ENCODE measurements at regions not wholly inside any gene's neighbourhood (a gene's known extent, or its start where the extent isn't known, plus 50 kb on each side); places are given as distances from the start of the nearest gene placed in this dataset.

DNA sequence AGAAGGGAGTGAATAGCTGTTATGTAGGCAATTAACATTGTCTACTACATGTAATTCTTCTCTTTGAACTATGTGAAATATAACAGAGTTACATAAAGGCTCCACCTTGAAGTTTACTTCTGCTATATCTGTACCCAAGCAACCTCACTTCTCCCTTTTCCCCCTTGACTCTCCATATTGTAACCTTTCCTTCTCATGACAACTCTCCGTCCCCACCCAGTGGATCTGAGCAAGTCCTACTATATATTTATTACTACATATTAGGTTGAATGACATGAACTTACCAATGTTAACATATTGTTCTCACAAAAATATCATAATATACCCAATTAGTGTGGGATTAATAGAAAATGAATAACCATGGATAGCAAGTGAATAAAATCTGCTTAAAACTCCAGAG lies 93.2 kb upstream of the ATP8A1 start:
- peak; percentile 11 to 94 (median 82) for DNase-seq (ENCODE audit: low read depth in 2 of 3, low spot score in 2 of 3)

DNA sequence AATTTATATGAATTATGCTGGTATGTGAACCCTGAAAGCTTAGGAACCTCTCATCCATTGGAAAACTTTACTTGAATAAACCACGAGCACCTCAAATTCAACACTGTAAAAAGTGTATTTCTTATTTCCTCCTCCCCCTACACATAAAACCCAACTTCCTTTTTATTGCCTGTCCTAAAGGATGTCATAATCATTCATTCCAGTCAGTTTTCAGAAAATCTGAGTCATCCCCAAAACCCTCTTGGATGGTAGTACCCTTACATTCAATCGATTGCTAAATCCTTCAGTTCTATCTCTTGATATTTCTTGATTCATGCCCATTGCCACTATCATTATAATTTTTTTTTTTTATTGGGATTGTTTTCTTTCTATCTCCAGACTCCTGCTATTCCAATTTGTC lies 91.1 kb upstream of the ATP8A1 start:
- DNase-seq (ENCODE audit: low read depth in 2 of 3, low spot score in 2 of 3) = peak in 2 of 3 donors; percentile 18 to 48

DNA sequence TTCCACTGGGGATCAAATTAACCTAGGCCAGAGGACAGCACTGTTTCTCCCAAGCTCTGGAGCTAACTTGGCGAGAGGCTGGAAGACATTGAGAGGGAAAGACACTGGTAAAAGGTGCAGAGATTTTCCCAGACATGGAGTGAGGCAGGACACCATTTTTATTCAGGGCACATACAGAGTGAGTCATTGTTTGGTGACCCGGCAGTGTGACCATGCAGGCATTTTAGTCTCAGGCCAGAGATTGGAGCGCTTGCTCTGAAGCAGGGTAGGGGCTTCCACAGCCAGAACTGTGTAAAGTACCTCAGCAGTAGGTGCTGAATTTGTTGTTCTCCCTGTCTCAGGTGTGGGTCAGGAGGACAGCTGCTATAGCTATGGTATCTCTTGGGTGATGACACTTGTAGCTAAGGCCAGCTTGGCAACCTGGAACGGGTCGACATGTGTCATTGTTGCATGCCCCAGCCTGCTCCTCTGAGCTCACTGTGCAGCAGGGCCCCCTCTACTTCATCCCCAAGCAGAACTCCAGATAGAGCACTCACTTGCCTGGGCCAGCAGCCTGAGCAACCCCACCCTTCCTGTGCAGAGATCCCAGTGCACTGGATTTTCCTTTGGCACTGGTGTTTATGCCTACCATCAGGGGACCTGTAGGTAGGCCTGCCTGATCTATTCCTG lies 79.8 kb upstream of the ATP8A1 start:
- DNase-seq (ENCODE audit: low read depth in 2 of 3, low spot score in 2 of 3) = no peak

DNA sequence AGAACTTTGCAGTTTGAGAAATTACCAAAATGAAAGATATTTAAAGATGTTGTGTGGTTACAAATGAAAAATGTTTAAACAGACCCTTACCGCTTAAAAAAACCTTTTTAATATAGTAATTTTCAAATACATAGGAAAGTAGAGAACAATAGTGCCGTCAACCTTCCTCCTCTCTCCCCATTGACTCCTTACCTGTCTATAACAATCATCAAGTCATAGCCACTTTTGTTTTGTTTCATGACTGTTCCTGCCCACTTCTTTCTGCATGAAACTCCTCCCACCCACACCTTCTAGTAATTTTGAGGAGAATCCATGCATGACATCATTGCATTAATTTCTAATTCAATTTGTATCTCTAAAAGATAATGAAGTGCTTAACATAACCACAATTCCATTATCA lies 76.5 kb upstream of the ATP8A1 start:
- no peak for DNase-seq (ENCODE audit: low read depth in 2 of 3, low spot score in 2 of 3)

DNA sequence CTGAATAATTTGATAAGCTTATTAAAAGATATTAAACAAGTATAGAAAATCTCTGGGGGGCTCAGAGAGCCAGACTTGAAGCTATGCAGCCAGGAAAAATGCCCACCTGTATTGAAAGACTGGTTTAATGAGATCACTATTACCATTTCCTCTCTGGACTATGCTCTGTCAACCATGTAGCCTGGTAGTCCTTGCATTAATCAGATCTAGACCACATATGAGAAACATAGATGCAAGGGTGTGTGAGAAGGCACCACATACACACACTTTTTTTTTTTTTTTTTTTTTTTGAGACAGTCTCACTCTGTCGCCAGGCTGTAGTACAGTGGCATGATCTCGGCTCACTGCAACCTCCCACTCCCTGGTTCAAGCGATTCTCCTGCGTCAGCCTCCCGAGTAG lies 75.9 kb upstream of the ATP8A1 start:
- no peak for DNase-seq (ENCODE audit: low read depth in 2 of 3, low spot score in 2 of 3)

DNA sequence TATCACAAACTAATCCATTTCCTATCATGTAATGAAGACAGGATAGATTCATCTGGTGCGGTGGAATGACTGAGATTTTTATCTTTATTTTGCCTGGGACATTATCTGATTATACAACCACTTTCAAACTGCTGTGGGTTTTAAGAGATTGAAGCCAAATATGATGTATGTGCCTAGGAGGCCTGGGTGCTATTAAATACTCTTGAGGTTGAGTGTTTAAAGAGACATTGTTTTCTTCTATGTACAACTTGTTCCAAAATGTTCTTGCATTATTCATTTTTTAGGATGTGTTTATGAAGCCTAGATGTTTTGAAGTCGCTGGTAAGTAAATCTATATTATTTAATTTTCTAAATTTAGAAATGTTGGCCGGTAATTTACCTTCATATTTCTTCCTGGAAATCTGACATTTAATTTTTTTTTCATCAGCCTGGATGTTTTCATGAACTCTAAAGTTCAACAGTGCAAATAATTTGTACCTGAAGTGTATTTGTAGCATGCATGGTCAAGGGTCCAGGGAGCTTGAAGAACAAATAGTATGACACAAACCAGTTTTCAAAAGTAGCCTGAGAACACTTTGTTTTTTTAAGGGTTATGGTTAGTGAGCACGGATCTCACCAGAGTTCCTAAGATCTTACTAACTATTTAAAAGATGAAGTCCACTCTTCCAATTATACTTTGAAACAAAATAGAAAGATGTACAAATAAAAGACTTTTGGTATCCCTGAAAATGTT lies 72.8 kb upstream of the ATP8A1 start:
- no peak for DNase-seq (ENCODE audit: low read depth in 2 of 3, low spot score in 2 of 3)

DNA sequence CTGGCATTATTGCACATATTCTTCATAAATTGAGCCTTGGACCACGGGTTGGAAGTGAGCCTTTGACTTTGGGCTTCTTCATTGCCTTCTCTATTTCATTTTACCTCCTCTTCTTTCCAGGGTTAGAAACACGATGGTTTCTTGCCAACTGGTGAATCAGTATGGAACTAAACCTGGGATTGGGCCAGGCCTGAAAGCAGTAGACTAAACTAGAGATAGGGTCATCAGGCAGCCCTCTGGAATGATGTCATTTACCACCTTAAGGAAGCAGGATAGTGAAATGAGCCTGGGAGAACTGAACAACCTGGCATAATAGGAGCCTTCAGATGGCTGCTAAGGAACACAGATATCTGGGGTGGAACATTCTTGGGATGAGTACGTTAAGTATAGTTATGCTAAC lies 67.5 kb upstream of the ATP8A1 start:
- no peak for DNase-seq (ENCODE audit: low read depth in 2 of 3, low spot score in 2 of 3)

DNA sequence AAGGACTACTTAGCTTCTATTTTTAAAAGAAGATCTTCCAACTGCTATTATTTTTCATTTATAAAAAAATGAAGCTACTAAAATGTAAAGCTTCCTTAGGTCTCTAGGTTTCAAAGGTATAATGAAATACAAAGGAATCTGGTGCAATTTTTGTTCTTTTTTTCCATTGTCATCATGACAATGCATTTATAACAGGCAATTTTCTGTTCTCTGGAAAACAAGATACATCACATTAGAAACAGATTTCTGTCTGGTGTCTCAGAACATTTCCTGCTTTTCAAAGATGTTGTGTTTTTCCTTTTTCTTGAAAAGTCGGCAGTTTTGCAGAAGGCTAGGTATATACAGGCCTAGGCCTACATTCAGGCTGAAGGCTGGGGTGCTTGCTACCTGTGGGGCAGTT lies 63.6 kb upstream of the ATP8A1 start:
- DNase-seq (ENCODE audit: low read depth in 2 of 3, low spot score in 2 of 3) = peak in 2 of 3 donors; percentile 17 to 56

DNA sequence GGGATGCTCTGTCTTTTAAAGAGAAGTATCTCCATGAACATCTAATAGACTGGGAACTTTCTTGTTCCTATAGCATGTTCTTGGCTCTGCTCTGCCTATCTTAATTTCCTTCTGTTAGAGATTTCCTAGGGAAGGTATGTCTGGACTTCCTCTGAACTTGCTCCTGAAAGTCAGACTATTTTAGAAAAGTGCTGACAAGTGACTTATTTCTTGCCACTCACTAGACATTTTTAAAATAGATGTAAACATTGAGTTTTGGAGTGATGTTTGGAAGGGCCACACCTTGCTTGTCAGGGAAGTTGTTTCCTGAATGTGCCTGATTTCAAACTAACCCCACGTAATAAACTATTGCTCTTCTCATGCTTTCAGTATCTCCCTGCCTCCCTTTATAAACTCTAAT lies 62.4 kb upstream of the ATP8A1 start:
- DNase-seq (ENCODE audit: low read depth in 2 of 3, low spot score in 2 of 3) = no peak

DNA sequence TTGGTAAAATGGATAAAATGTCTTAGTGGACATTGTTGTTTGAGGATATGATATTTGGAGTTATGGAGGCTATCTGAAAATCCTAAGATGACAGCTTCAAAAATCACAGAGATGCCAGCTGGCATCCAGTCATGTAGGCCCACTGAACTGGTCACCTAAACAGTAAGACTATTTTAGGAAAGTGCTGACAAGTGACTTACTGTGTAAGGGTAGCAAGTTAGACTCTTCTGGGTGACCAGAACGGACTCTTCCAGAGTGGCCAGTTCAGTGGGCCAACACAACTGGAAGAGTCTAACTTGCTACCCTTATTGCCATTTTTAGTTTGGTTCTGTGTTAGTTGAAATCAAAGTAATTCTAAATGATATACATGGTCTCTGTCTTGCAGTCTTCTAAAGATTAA lies 61.4 kb upstream of the ATP8A1 start:
- no peak for DNase-seq (ENCODE audit: low read depth in 2 of 3, low spot score in 2 of 3)

DNA sequence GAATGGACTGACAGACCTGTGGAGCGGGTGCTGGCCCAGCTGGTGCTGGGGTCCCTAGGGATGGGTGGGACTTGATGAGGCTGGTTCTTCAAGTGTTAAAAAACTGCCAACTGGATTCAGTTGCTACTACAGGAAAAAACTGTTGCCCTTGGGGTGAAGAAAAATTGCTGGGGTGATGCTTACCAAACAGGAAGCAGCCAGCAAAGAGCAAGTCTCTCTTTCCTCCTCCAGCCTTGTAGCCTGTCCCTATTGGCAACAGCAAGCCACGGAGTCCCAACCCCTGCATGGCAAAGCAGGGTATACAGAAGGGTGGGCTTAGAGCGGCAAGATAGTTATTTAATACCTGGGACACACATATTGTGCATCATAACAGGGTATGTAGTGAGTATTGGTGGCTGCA lies 60.1 kb upstream of the ATP8A1 start:
- DNase-seq (ENCODE audit: low read depth in 2 of 3, low spot score in 2 of 3) = peak in 1 of 3 donors; percentile 52

DNA sequence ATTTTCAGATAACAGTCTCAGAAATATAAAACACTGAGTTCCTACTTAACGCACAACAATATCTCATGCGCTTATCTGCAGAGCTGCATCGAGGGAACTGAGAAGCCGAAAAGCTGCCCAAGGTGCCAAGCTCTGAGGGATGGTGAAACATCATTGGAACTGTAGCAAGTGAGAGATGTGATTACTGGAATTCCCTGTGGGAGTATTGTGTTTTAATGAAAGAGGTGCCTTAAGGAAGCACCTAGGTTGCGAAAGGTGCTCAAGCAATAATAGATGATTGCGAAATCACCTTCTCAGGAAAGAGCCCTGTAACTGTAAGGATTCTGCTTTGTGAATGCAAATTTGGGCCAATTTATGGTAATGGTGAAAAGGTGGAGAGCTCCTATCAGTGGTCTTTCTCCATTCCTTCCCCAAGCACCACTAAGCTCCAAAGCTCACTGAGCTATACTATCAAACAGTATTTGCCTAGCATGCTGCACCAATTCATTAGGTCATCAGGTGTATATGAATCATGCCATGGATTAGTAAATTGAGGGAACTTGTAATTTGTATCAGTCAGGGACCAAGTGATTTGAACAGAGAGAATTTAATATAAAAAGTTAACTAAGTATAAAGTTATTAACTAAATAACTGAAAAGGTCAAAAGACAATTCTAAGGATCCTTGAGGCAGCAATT lies 59.0 kb upstream of the ATP8A1 start:
- DNase-seq (ENCODE audit: low read depth in 2 of 3, low spot score in 2 of 3) = no peak

DNA sequence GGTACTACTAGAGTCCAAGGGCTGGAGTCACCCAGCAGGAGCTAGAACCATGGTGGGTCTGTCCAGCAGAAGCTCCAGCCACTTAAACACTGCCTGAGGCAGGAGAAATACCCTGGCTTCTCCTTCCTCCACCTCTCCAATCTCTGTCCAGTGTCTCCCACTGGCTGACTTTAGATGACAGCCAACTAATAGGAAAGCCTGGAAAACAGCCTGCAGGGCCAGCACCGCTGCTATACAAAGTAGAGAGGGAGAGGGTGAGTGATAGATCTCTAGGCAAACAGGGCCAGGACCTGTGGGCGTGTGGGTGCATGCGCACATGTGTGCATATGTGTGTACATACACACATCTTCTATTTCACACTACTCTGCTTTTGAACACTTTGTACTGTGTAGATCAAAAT lies 56.5 kb upstream of the ATP8A1 start:
- DNase-seq (ENCODE audit: low read depth in 2 of 3, low spot score in 2 of 3) = no peak

DNA sequence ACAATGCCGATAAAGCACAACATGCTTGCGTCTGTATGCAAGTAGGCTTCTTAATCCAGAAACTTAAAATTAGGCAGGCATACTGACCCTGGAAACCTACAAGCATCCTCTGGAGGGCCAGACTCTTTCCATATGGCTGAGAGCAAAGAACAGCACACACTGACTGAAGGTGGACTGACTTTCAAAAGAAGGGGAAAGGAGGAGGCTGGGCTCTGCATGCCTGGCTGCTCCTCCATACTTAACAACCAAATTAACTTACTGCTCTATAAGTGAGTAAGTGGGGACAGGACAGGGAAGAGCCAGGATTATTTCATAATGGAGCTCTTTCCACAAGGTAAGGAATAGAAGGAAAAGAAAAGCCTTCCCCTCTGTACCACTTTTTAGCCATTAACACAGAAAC lies 55.9 kb upstream of the ATP8A1 start:
- no peak for DNase-seq (ENCODE audit: low read depth in 2 of 3, low spot score in 2 of 3)

DNA sequence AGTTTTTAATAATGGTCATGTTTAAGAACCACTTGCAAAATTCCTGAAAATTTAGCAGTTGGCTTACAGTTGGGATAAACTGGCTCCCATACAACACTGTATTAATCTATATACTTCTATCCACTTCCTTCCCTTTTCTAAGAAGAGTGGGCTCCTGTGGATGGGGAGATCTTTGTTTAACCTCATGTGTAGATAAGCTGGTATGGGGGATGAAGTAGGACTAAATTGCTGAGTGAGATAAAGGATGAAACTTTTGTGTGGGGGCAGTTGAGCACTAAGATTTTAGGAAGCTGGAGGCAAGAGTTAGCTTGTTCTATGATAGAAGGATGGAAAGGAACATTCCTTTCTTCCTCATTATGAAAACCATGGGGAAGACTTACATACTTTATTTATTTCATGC lies 54.6 kb upstream of the ATP8A1 start:
- DNase-seq (ENCODE audit: low read depth in 2 of 3, low spot score in 2 of 3) = peak in 1 of 3 donors; percentile 2

DNA sequence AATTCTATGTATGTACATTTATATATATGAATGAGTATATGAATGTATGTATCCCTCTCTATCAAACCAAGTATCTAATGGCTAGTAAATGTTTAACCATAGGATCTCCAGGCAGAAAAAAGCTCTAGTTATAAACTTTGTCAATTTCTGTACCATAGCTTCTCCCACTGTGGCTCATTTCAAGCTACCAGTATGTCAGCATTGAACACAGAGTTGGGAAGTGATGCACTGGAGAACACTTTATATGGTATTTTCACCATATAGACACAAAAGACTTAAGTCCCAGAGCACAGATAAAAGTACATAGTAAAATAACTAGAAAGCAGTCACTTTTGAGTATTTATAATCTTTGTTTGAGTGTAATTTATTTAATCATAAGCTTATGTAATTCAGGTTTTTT lies 53.9 kb upstream of the ATP8A1 start:
- no peak for DNase-seq (ENCODE audit: low read depth in 2 of 3, low spot score in 2 of 3)

DNA sequence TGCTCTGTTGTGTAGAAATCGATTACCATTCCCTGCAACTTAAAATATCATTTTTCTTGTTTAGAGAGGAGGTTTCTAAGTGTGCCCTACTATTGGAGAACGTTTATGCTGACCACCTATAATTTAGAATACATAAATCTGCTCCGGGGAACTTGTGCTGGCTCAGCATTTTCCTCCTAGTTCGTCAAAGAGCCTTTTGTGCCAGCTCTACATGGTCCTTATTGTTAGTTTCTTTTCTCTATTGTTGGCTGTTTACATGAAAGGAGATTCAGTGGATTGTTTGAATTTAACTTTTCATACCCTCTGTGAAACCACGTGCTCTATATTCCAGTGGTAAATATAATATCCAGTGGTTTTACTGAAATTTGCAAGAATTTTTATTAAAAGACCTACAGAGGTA lies 53.4 kb upstream of the ATP8A1 start:
- no peak for DNase-seq (ENCODE audit: low read depth in 2 of 3, low spot score in 2 of 3)

DNA sequence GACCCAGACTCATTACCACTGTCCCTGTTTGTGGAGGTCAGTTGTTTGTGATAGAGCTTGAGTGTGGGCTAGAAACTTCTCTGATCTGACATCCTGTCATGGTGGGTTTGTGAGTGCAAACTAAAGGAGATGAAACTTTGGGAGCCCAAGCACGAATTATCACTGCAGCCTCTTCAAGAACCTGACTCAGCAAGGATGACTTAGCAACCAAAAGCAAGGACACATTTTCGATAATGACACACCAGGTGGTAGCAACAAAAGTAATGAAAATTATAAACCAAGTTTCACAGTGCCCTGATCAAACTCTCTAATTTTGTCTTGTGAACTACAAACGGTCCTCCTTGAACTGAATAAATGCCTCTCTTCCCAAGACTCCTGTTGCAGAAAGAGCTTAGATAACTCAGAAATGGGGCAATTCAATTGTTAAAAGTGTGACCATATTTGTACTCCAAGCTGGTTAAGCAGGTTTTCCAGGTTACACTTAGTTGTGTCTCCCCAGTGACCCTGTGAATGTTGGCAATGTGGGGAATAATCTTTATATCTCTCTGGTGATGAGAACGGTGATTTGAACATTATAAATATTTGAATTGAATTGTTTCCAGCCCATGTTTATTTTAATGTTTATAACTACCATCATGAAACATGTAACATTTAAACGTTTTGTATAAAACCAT lies 52.6 kb upstream of the ATP8A1 start:
- no peak for DNase-seq (ENCODE audit: low read depth in 2 of 3, low spot score in 2 of 3)

DNA sequence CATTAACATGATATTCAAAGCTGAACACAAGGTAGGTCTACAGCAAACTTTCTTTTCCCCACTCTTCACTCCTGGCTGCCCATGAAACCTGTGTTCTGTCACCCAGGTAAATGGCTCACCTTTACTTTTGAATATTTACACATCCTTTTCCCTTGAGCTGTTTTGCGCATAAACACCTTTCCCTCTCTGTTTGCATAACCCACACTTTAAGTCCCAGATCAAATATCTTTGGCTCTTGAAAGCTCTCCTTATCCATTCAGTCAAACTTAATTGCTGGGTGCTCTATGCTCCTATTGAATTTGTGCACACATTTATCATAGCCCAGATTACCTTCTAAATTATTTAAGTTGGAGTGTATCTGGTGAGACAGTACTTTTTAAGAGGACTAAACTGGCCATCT lies 51.7 kb upstream of the ATP8A1 start:
- DNase-seq (ENCODE audit: low read depth in 2 of 3, low spot score in 2 of 3) = no peak

All from hematopoietic multipotent progenitor cell (in vitro differentiated cells).